GM12872 (cell line): ENCODE measurements at regions not wholly inside any gene's neighbourhood (a gene's known extent, or its start where the extent isn't known, plus 50 kb on each side); places are given as distances from the start of the nearest gene placed in this dataset.

Source experiments
- CTCF ChIP-seq: IDR thresholded peaks from 3 replicates; pipeline ENCODE4 v1.5.1; 2011; ENCODE audit warnings: low read depth, mild to moderate bottlenecking, low read length, moderate library complexity; ENCODE audit not compliant: insufficient read depth

- no peak for TF ChIP-seq CTCF
These were observed 188.2 kb downstream of the DCAF12L2 start for GRCh38 chrX:125977851-125978250.

- peak; percentile 22; the same call in 1 of the 3 replicates for TF ChIP-seq CTCF
These were observed 167.7 kb downstream of the DCAF12L2 start for GRCh38 chrX:125998432-125998831.

GRCh38 chrX:126027229-126027628 lies 138.9 kb downstream of the DCAF12L2 start:
- TF ChIP-seq CTCF = no peak

GRCh38 chrX:126030021-126030420 lies 136.1 kb downstream of the DCAF12L2 start:
- TF ChIP-seq CTCF = no peak

GRCh38 chrX:126063984-126064383 lies 102.1 kb downstream of the DCAF12L2 start:
- TF ChIP-seq CTCF = no peak

- no peak for TF ChIP-seq CTCF
These were observed 101.1 kb downstream of the DCAF12L2 start for GRCh38 chrX:126064901-126065541.

- no peak for TF ChIP-seq CTCF
These were observed 100.0 kb downstream of the DCAF12L2 start for GRCh38 chrX:126065901-126066660.
